ENCODE measurements at regions not wholly inside any gene's neighbourhood (a gene's known extent, or its start where the extent isn't known, plus 50 kb on each side); places are given as distances from the start of the nearest gene placed in this dataset.

GRCh38 chr10:128609460-128609859 lies 483.2 kb upstream of the MKI67 start:
- DNase-seq (ENCODE audit: low read depth), result no peak
- TF ChIP-seq CTCF (IDR thresholded peaks at IDR 0.05; ENCODE audit: insufficient read depth, low read depth, low read length, missing control alignments), result no peak

GRCh38 chr10:128610113-128610512 lies 483.9 kb upstream of the MKI67 start:
- TF ChIP-seq CTCF (IDR thresholded peaks at IDR 0.05; ENCODE audit: insufficient read depth, low read depth, low read length, missing control alignments), result no peak
- DNase-seq (ENCODE audit: low read depth), result no peak

More at GRCh38 chr10:128609460-128609859, 483.2 kb upstream of the MKI67 start:
- no peak overlapping the region for H3K4me3 ChIP-seq (ENCODE audit: low read depth, low read length)

GRCh38 chr10:128612195-128612594 lies 486.0 kb upstream of the MKI67 start:
- DNase-seq (ENCODE audit: low read depth), result no peak
- no peak for TF ChIP-seq CTCF (IDR thresholded peaks at IDR 0.05; ENCODE audit: insufficient read depth, low read depth, low read length, missing control alignments)
- H3K4me3 ChIP-seq (ENCODE audit: low read depth, low read length), result no peak overlapping the region

More at GRCh38 chr10:128610113-128610512, 483.9 kb upstream of the MKI67 start:
- no peak overlapping the region for H3K4me3 ChIP-seq (ENCODE audit: low read depth, low read length)

- no peak for DNase-seq (ENCODE audit: low read depth)
- TF ChIP-seq CTCF (IDR thresholded peaks at IDR 0.05; ENCODE audit: insufficient read depth, low read depth, low read length, missing control alignments), result no peak
- no peak overlapping the region for H3K4me3 ChIP-seq (ENCODE audit: low read depth, low read length)
Measured at GRCh38 chr10:128612631-128613030, 486.4 kb upstream of the MKI67 start.

- no peak for DNase-seq (ENCODE audit: low read depth)
- no peak for TF ChIP-seq CTCF (IDR thresholded peaks at IDR 0.05; ENCODE audit: insufficient read depth, low read depth, low read length, missing control alignments)
- no peak overlapping the region for H3K4me3 ChIP-seq (ENCODE audit: low read depth, low read length)
Measured at GRCh38 chr10:128614016-128614605, 487.9 kb upstream of the MKI67 start.

GRCh38 chr10:128614802-128615553 lies 488.8 kb upstream of the MKI67 start:
- no peak overlapping the region for H3K4me3 ChIP-seq (ENCODE audit: low read depth, low read length)
- no peak for TF ChIP-seq CTCF (IDR thresholded peaks at IDR 0.05; ENCODE audit: insufficient read depth, low read depth, low read length, missing control alignments)
- DNase-seq (ENCODE audit: low read depth), result no peak

All from GM12865 (cell line).